HG03354 (cell line): ENCODE measurements at regions not wholly inside any gene's neighbourhood (a gene's known extent, or its start where the extent isn't known, plus 50 kb on each side); places are given as distances from the start of the nearest gene placed in this dataset.
A peak's percentile ranks its signal among the peaks of the same experiment; 100 is the strongest.
"Not testable (repeated sequence)": the region's sequence is repeated elsewhere in the genome, so short reads cannot be mapped to it uniquely, and the experiment has no call there.

ENCODE experiments used
- ATAC-seq: cut with Tn5 transposase; IDR thresholded peaks from one replicate; pipeline ENCODE4 v1.9.1; 2021; ENCODE audit warnings: mild to moderate bottlenecking; ENCODE audit not compliant: unreplicated experiment, poor library complexity, severe bottlenecking

DNA sequence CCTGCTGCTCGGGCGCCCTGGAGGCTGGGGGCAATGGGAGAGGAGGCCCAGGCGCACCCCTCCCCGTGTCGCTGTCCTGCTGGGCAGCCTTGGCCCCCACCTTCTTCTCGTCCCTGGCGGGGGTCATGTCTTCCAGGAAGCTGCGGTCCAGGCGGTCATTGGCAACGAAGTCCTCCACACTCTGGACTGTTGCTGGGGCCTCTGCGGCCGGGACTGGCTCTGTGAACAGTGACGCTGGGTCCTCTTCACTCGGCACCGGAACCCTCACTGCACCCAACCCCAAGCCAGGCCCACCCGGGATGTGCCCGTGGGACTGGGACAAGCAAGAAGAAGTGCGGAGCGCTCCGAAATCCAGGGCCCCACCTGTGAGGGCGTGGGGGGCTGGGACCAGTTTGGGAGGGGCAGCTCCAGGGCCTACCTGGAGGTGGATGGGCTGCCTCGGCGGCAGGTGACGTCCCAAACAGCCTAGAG is 308.0 kb downstream of the CCDC74A start:
- ATAC-seq: no peak

DNA sequence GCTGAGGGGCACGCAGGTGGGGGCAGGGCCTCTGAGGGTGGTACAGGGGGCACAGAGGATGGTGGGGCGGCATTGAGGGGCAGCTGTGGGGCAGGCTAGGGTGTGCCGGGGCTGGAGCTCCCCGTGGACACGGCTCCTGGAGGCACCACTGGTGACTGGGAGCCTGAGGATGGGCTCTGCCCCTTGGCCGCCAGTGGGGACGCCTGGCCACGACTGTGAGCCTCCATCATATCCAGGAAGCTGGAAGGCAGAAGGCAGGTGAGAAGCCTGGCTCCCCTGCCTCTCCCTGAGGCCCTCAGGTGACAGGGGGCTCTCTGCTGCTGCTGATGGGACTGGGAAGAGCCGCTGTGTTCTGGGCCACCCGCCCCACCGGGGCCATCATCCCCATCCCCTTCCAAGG is 308.4 kb downstream of the CCDC74A start:
- ATAC-seq: not testable (repeated sequence)

DNA sequence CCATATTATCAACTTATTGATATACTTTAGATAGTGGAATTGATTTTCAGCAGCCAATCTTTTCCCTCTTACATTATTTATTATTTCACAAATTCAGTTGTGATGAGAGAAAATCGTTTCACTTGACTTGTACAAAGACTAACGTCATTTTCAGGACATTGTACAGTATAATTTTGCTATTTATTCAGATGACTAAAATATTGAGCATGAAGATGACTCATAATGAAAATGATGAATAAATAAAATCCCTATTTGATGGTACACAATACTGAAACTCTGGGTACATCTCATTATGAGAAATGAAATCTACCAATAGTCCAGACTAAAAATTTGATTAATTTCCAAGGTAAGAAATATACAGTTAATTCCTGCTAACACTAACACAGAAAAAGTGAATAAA is 316.4 kb downstream of the CCDC74A start:
- ATAC-seq: not testable (repeated sequence)

DNA sequence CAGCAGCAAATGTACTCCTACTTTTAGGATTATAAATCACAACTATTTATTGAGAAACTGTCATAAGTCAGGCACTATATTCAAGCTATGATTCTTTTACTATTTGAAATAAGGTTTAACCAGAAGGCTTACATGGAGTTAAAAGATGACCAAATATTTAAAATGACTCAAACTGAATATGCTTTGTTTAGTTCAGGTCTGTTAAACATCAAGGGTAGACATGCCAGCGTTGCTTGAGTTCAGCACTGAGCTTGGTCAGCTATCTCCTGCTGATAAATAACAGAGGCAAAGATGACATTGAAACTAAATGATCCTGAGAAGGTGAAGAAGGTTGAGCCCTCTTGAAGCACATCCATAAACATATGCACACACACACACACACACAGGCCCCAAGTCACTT is 305.6 kb downstream of the ANKRD30BL start:
- peak; percentile 73 for ATAC-seq

DNA sequence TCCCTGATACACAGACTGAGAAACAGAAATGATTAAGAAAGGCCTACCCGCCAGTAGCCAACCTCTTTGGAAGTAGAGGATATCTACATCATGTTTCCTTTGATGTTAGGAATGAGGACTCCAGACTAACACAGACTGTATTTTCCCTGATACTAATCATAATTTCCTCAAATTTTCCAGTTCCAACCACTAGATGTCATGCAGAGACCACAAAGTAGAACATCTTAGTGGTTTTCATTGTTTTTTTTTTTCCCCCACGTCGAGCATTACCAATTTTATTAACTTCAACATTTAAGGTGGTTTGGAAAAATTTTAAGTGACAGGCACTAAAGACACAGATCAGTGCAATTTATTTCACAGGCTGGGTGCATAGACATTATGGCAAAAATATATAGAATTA is 303.6 kb downstream of the ANKRD30BL start:
- not testable (repeated sequence) for ATAC-seq
